NCI-H1930 (cell line): ENCODE measurements at regions not wholly inside any gene's neighbourhood (a gene's known extent, or its start where the extent isn't known, plus 50 kb on each side); places are given as distances from the start of the nearest gene placed in this dataset.
A peak's percentile ranks its signal among the peaks of the same experiment; 100 is the strongest.
"Not testable (repeated sequence)": the region's sequence is repeated elsewhere in the genome, so short reads cannot be mapped to it uniquely, and the experiment has no call there.

Experiments used
- DNase-seq, 2 experiments: peaks; one replicate each; lab custom pipeline; 2025; lab: John Stamatoyannopoulos, UW

DNA sequence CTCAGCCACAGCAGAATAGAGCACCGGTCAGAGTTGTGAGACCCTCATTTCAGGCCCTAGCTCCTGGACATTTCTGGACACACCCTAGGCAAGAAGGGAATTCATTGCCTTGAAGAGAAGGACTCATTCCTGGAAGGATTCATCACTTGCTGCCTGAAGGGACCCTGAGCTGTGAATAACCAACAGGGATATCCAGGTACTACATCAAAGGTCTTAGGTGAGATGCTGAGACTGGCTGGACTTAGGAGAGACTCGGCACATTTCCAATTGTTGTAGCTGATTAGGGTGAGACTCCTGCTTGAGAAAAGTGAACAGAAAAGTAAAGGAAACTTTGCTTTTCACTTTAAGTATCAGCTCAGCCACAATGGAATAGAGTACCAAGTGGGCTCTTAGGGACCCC is 208.1 kb upstream of the CDKN2B start:
- DNase-seq: no peak

DNA sequence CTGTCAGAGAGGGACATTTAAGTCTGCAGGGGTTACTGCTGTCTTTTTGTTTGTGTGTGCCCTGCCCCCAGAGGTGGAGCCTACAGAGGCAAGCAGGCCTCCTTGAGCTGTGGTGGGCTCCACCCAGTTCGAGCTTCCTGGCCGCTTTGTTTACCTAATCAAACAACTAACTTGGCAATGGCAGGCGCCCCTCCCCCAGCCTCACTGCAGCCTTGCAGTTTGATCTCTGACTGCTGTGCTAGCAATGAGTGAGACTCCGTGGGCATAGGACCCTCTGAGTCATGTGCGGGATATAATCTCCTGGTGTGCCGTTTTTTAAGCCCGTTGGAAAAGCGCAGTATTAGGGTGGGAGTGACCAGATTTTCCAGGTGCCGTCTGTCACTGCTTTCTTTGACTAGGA is 216.8 kb upstream of the CDKN2B start:
- DNase-seq: not testable (repeated sequence)

DNA sequence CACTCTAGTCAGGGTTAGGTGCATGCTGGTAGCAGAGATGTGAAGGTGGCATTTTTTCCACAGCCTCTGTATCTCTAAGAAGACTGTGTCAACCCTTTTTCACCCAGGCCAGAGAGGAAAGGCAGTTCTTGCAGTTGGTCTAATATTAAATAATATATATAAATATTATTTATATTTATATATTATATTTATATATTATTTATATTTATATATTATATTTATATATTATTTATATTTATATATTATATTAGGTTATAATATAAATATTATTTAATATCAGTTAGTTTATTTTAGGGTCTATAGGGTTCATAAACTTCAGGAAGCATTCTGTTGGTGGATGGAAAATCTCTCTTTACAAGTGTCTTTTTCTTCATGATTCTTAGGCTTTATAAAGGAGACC is 218.6 kb upstream of the DMRTA1 start:
- no peak for DNase-seq

DNA sequence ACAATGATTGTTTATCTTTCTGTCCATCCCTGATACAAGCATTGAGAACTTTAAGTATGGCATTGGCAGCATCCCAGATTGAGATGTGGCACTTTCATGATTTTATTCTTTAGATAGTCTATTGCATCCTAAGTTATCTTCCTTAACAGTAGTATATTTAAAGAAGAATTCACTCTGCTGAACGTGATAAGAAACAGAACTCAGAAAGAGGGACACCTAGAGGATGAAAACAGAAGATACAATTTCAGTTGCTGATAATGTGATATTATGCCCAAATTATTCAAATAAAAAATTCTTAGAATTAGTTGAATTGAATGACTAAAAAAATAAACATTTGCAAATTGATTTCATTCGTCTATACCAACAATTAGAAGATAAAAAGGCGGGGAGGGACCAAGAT is 218.1 kb upstream of the DMRTA1 start:
- no peak for DNase-seq

DNA sequence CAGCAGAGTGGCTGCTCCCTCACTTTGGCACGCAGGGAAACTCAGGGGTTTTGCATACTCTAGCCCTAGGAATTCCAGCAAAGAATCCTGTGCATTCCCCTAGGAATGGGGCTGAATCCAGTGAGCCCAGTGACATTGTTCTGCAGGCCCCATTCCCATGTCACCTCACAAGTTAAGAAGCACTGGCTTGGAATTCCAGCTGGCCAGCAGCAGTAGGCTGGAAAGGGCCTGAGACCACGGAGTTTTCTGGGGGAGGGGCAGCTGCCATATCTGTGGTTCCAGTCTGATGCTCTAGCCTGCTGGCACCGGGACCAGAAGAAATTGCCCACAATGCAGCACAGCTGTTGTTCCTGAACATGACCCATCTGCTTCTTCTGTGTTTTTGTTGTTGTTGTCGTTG is 217.6 kb upstream of the DMRTA1 start:
- no peak for DNase-seq

DNA sequence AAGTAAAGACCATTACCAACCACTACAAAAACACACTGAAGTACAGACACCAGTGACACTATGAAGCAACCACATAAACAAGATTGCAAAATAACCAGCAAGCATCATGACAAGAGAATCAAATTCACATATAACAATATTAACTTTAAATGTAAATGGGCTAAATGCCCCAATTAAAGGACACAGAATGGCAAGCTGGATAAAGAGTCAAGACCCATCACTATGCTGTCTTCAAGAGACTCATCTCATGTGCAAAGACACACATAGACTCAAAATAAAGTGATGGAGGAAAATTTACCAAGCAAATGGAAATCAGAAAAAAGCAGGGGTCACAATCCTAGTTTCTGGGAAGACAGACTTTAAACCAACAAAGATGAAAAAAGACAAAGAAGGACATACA is 215.3 kb upstream of the DMRTA1 start:
- not testable (repeated sequence) for DNase-seq

DNA sequence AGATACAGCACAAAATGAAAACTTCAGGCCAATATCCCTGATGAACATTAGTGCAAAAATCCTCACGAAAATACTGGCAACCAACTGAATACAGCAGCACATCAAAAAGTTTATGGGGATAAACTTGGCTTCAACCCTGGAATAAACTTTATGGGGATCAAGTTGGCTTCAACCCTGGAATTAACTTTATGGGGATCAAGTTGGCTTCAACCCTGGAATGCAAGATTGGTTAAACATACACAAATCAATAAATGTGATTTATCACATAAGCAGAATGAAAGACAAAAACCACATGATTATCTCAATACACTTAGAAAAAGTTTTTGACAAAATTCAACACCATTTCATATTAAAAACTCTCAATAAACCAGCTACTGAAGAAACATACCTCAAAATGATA is 213.7 kb upstream of the DMRTA1 start:
- DNase-seq: no peak

DNA sequence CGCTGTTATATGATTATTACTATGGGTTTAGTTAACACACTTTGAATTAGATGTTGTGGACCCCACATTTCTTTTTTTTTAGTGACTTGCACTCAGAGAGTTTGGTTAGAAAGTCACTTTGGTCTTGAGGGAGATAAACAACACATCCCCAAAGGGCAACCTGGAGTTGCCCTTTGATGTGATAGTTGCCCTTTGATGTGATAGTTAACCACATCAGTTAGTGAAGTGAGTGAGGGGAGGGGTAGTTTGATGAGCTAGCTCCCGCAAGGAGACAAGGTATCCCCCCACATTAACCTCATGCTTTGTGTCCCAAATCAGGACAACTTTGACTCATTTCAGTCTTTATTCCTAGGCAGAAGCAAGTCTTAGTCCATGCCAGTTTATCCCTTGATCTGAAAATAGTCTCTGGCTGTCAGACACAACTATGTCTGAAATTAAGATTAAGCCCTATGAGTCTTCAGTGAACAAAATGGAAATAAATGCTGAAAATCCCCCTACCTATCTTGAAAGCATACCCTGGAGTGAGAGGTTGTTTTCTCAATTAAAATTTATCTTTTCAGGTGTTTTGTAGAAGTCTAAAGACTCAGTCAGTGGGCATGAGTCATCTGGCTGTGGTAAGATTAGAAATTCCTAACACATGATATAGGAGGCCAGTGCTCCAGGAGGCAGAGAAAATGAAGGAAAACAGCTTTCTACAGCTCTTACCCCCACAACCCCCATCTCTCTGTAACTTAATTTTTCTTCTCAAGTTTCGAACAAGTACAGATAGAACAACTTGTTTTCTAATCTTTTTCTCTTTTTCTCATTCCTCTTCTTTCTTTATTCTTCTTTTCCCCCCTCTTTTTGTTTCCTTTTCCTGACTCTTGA is 208.9 kb upstream of the DMRTA1 start:
- DNase-seq: no peak

DNA sequence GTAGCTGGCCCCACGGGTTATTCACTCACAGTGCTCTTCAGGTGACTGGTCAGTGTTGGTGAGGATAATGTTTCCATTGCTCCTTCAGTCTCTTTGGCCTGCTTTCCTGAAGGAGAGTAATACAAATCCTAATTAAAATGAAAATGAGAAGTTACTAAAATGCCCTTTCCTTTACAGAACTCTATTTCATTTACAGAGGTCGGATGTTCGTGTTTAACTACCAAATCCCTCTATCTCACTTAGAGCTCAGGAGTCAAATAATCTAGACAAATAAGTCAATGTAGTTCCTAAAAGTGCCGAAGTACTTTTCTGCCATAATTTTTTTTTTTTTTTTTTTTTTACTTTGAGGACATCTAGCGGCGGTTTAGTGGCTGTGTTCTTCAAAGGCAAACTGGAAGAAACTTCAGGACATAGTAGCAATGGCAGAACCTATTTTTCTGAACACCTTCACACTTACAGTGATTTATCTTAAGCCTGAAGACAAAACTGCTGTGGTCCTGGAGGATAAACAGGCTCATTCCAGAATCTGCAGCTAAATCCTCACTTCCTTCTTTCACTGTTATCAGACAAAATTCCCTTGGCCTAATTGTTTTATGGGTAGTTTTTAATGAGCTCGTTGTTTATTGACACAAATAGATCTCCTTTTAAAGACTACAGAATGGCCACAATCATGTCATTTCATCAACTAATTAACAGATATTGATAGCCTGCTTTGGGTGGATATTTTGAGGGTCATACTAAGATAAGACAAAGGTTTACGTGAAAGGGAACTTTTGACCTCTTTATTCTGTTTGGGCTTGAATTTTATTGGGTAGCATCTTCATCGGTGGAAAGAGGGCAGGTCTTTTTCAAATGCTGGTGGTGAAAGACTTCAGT is 207.6 kb upstream of the DMRTA1 start:
- DNase-seq: peak in 1 of 2 experiments; percentile 14

DNA sequence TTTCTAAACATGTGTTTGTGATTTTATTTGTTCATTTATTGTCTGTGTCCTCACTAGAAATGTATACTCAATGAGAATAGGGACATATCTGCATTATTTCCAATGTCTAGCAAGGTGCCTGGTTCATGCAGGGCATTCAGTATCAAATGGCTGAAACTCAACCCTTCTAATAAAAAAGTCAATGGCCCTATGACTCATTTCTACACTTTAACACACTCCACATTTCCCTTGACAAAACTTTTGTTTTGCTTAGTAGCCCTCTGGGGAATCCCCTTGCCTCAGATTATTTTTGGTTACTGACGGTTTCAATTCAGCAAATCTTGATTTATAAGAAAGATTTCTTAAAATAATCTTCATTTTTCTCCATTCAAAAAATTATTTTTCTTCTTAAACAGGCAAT is 206.0 kb upstream of the DMRTA1 start:
- no peak for DNase-seq

DNA sequence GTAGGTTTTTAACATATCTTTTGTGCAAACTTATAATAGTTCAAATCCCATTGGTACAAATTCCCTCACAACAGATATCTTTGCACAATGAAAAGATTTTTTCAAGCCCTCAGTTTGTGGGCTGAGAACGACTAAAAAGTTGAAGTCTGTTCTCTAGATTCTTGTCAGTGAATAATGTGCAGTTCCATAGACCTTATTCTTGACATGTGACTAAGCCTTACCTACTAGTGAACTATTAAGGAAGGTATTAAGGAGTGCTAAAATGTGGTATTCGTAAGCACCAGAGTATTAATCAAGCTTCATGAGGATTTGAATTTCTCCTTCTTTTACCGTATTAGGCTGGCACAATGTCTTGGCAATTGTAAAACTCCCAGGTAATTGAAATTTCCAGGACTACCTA is 205.6 kb upstream of the DMRTA1 start:
- no peak for DNase-seq

DNA sequence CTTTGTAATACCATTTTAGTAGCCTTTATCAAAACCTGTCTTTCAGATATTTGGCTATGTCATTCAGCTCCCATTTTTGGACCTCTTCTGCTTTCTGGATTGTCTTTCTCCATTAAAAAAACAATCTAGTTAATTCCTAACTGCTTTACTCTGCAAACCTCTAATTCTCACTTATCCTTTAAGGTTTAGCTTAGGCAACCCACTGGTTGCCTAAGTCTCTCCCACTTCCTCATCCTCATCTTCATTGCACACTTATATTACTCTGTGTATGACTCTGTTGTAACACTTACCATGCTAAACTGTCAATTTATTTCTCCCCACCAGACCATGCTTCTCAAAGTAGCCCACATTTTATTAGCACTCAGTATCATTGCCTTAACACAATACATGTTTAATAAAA is 205.0 kb upstream of the DMRTA1 start:
- DNase-seq: no peak

DNA sequence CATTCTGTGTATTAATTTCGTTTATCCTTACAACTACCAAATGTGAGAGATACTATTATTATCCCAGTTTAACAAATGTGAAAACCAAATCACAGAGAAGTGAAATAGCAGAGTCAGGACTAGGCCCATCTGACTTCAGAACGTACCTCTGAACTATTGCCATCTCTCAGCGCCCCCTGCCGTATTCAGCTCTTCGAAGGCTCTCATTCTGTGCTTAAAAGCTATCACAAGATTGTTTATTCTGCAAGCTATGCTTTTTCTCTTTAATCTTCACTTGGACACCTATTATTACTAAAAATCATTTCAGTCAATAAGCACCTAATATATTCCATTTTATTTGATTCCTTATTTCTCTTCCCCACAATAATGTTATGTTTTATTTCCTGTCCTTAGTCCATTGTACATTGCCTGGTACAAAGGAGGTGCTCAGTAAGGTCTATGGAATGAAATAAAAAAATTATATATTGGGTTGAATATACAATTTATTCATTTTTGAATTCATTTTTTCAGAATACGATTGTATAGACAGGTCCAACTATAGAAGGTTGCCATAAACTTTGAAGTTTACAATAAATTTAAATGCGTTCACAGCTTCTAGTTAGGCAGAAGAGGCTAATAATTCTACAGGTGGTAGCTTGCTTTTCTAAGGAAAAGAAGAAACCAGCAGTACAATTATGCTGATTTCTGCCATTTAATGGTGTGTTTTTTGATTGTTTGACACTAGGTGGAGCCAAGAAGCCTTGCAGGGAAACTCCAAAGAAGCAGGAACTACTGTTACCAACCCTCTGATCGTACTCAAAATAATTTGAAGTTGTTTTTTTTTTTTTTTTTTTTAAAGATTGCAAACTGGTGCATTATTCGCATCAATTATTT is 202.2 kb upstream of the DMRTA1 start:
- DNase-seq: peak; percentile 9 to 12

DNA sequence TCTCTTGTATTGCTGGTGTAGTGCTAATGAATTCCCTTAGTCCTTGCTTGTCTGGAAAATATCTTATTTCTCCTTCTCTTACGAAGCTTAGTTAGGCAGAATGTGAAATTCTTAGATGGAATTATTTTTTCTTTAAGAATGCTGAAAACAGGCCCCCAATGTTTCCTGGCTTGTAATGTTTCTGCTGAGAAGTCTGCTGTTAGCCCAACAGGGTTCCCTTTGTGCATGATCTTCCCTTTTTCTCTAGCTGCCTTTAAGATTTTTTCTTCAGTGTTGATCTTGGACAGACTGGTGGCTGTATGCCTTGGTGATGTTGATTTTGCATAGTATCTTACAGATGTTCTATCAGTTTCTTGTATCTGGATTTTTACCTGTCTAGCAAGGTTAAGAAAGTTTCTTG is 191.3 kb upstream of the DMRTA1 start:
- no peak for DNase-seq

DNA sequence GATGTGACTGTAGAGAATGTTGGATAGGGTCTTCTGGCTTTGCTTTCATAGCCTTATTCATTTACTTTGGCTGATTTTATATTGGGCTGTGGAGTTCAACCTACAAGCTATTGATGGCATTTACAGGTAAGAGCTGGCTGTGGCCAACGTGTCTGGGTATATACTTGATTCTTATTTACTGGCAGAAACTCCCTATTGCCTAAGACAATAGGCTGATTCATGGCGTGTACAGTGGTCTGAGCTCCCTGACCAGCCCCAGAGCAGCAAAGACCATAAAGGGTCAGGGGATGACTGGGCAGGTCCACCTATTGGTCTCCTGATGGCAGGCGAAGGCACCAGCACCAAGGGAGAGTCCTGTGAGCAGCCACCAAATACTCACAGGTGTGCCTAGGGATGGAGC is 190.2 kb upstream of the DMRTA1 start:
- DNase-seq: no peak

DNA sequence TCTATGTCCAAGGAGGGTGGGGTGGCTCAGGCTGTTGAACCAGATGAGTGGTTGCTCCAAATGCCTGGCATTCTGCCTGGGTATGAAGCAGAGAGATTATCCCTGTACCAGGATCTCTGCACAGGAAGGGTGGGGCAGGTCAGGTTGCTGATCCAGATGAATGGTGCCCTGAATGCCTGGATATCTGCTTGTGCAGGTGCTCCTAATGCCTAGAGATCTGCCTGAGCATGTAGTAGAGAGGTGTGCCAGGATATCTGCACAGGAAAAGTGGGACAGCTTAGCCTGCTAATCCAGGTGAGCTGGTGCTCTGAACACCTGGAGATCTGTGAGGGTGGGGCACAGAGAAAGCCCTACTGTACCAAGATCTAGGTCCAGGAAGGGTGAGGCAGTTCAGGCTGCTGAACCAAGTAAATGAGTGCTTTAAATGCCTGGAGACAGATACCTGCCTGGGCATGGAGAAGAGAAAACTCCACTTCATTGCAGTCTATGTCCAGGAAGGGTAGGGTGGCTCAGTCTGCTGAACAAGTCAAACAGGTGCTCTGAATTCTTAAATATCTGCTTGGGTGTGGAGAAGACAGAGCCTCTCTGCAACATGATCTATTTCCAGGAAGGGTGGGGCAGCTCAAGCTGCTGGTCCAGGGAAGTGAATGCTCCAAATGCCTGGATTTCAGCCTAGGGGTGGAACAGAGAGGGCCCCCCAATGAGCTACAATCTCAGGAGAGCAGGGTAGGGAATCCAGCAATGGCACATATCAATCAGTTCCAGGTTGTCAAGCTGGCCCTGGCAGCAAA is 189.4 kb upstream of the DMRTA1 start:
- DNase-seq: no peak

DNA sequence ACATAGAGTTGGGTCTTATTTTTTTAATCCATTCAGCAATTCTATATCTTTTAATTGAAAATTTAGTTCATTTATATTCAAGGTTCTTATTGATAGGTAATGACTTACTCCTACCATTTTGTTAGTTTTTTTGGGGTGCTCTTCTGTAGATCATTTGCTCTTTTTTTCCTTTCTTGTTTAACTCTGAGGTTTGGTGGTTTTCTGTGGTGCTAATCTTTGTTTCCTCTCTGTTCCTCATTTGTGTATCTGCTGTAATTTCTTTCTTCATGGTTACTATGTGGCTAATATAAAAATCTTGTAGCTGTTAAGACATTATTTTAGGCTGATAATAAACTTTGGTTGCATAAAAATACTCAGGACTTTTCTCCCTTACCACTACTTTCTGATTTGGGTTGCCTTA is 181.6 kb upstream of the DMRTA1 start:
- DNase-seq: no peak

DNA sequence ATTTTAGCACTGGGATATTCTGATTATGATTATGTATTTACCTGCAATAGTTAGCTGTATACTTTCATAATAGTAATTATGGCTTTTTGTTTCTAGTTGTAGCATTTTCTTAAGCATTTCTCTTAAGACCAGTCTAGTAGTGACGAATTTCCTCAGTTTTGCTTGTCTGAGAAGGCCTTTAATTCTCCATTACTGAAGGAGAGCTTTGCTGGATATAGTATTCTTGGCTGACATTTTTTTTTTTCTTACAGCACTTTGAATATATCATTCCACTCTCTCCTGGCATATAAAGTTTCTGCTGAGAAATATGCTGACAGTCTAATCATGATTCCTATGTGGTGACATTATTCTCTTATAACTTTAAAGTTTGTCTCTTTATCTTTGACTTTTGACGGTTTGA is 181.1 kb upstream of the DMRTA1 start:
- no peak for DNase-seq

DNA sequence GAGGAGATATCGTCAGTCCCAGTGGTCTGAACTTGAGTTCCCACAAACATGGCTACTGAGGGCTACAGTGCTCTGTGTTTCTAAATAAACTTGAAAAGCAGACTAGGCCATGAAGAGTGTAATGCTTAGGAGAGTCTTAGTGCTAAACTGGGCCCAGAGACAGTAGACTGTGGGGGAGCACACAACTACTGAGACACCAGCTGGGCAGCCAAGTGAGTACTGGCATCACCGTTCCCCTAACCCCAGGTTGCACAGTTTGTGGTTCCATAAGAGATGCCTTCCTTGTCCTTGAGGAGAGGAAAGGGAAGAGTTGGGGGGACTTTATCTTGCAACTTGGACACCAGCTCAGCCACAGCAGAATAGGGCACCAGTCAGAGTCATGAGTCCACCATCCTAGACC is 172.1 kb upstream of the DMRTA1 start:
- no peak for DNase-seq

DNA sequence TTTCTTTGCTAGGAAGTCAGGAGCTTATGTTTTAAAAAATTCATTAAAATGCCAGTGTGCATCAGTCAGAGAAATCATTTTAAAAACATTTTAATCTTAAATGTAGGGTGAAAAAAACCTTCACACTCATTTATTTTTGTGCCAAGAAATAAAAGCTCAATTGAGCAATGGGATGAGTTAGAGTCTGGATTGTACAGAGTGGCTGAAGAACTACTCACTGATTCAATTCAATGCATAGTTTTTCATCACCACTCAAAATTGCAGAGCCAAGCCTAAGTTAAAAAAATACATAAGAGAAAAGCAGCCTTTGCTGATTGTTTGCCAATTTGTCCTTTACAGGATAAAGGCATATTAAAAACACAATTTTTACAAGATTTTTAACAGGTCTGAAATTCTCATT is 168.2 kb upstream of the DMRTA1 start:
- no peak for DNase-seq

DNA sequence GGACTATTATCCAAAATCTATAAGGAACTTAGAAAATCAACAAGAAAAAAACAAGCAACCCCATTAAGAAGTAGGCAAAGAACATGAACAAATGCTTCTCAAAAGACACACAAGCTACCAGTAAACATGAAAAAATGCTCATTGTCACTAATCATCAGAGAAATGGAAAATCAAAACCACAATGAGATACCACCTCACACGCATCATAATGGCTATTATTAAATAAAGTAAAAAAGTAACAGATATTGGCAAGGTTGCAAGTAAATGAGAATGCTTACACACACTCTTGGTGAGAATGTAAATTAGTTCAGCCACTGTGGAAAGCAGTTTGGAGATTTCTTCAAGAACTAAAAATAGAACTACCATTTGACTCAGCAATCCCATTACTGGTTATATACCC is 167.0 kb upstream of the DMRTA1 start:
- DNase-seq: no peak
